Fibroblast of lung (primary cell): ENCODE measurements at regions not wholly inside any gene's neighbourhood (a gene's known extent, or its start where the extent isn't known, plus 50 kb on each side); places are given as distances from the start of the nearest gene placed in this dataset.
A peak's percentile ranks its signal among the peaks of the same experiment; 100 is the strongest.

Experiments
- DNase-seq, 2 donors: peaks; one replicate each; pipeline versions ENCODE4 v3.0.0 to v3.0.0-alpha.2; 2010; ENCODE audit warnings: low read depth in 2 of 2
- H2AFZ ChIP-seq: 2 replicates; pipeline ENCODE4 v1.5.1; 2012; ENCODE audit warnings: low read length, control low read depth, inconsistent platforms
- H3K27ac ChIP-seq: 2 replicates; pipeline ENCODE4 v1.5.1; 2011; ENCODE audit warnings: low read length, control low read depth; ENCODE audit not compliant: insufficient read depth
- H3K27me3 ChIP-seq: 2 replicates; pipeline ENCODE4 v1.5.1; 2011; ENCODE audit warnings: mild to moderate bottlenecking, low read length; ENCODE audit not compliant: control insufficient read depth, insufficient read depth
- H3K36me3 ChIP-seq: 2 replicates; pipeline ENCODE4 v1.5.1; 2011; ENCODE audit warnings: low read length; ENCODE audit not compliant: control insufficient read depth, insufficient read depth
- H3K4me1 ChIP-seq: 2 replicates; pipeline ENCODE4 v1.5.1; 2011; ENCODE audit warnings: low read length; ENCODE audit not compliant: control insufficient read depth, insufficient read depth; ENCODE audit errors: extremely low read depth
- H3K4me2 ChIP-seq: 2 replicates; pipeline ENCODE4 v1.5.1; 2011; ENCODE audit warnings: low read length, control low read depth; ENCODE audit not compliant: insufficient read depth; ENCODE audit errors: extremely low read depth
- H3K4me3 ChIP-seq, 4 experiments: fragments of 200-600 bp in 1 of 4; sonication (generic) in 1 of 4; replicated peaks in 1 of 4; 2 replicates each; pipeline ENCODE4 v1.5.1; 2011 to 2016; ENCODE audit warnings: low read length in 4 of 4, low read depth in 3 of 4, mild to moderate bottlenecking in 3 of 4, control low read depth in 2 of 4, inconsistent platforms in 1 of 4, mixed read lengths in 1 of 4; ENCODE audit not compliant: insufficient read depth in 1 of 4; ENCODE audit errors: control extremely low read depth in 1 of 4
- H3K79me2 ChIP-seq: 2 replicates; pipeline ENCODE4 v1.5.1; 2012; ENCODE audit warnings: mild to moderate bottlenecking, low read length, inconsistent platforms; ENCODE audit not compliant: control insufficient read depth, insufficient read depth
- H3K9ac ChIP-seq: 2 replicates; pipeline ENCODE4 v1.5.1; 2011; ENCODE audit warnings: mild to moderate bottlenecking, low read length, control low read depth; ENCODE audit not compliant: insufficient read depth
- H3K9me3 ChIP-seq: 2 replicates; pipeline ENCODE4 v1.5.1; 2012; ENCODE audit warnings: low read depth, low read length; ENCODE audit not compliant: control insufficient read depth, insufficient read depth
- H4K20me1 ChIP-seq: 2 replicates; pipeline ENCODE4 v1.5.1; 2011; ENCODE audit warnings: low read length; ENCODE audit not compliant: control insufficient read depth, insufficient read depth; ENCODE audit errors: extremely low read depth
- CTCF ChIP-seq, 2 donors: IDR thresholded peaks in 1 of 2; conservative IDR thresholded peaks in 1 of 2; 1 replicate in 1 of 2; 2 replicates in 1 of 2; pipeline ENCODE4 v1.5.1; 2011 to 2012; ENCODE audit warnings: low read length in 2 of 2, control low read depth in 1 of 2, inconsistent platforms in 1 of 2, low read depth in 1 of 2, mild to moderate bottlenecking in 1 of 2
- EZH2 ChIP-seq: IDR thresholded peaks from 2 replicates; pipeline ENCODE4 v1.5.1; 2012; ENCODE audit warnings: low read length, control low read depth, mild to moderate bottlenecking; ENCODE audit errors: missing control alignments

GRCh38 chr13:23988546-23989122 is 91.3 kb upstream of the C1QTNF9B start:
- H3K4me3 ChIP-seq: no peak overlapping the region
- H3K9ac ChIP-seq: no peak overlapping the region
- H3K79me2 ChIP-seq: no peaks in the 10 kb centered on the region
- no peaks in the 10 kb centered on the region for H3K9me3 ChIP-seq
- H3K27me3 ChIP-seq: no peaks in the 10 kb centered on the region
- DNase-seq: peak in 1 of 2 donors; percentile 57
- no peaks in the 10 kb centered on the region for H3K36me3 ChIP-seq
- H2AFZ ChIP-seq: no peak overlapping the region
- TF ChIP-seq CTCF (conservative IDR thresholded peaks at IDR 0.05 in 1 of 2, IDR thresholded peaks at IDR 0.05 in 1 of 2; ENCODE audit: low read depth in 1 of 2, low read length in 2 of 2) (no peak), EZH2 (no peak)
- no peak overlapping the region for H3K27ac ChIP-seq
- no peaks in the 10 kb centered on the region for H4K20me1 ChIP-seq
- H3K4me2 ChIP-seq: no peak overlapping the region
- H3K4me1 ChIP-seq: peaks cover 11% of the 10 kb centered on the region

GRCh38 chr13:23990455-23990854 is 93.2 kb upstream of the C1QTNF9B start:
- Histone ChIP-seq H3K4me1 (peaks cover 11% of the 10 kb centered on the region), H2AFZ (no peak overlapping the region), H3K27me3 (no peaks in the 10 kb centered on the region), H3K36me3 (no peaks in the 10 kb centered on the region), H4K20me1 (no peaks in the 10 kb centered on the region), H3K4me3 (no peak overlapping the region), H3K4me2 (no peak overlapping the region), H3K27ac (no peak overlapping the region), H3K9ac (no peak overlapping the region), H3K79me2 (no peaks in the 10 kb centered on the region), H3K9me3 (no peaks in the 10 kb centered on the region)
- no peak for TF ChIP-seq EZH2
- TF ChIP-seq CTCF (conservative IDR thresholded peaks at IDR 0.05 in 1 of 2, IDR thresholded peaks at IDR 0.05 in 1 of 2; ENCODE audit: low read depth in 1 of 2, low read length in 2 of 2): no peak
- no peak for DNase-seq

- no peaks in the 10 kb centered on the region for H3K27me3 ChIP-seq
- peaks cover 6% of the 10 kb centered on the region for H3K4me1 ChIP-seq
- no peaks in the 10 kb centered on the region for H3K36me3 ChIP-seq
- H2AFZ ChIP-seq: no peak overlapping the region
- DNase-seq: peak in 1 of 2 donors; percentile 36
- no peak overlapping the region for H3K4me2 ChIP-seq
- H3K27ac ChIP-seq: no peak overlapping the region
- no peaks in the 10 kb centered on the region for H4K20me1 ChIP-seq
- no peak overlapping the region for H3K4me3 ChIP-seq
- H3K9ac ChIP-seq: no peak overlapping the region
- H3K79me2 ChIP-seq: no peaks in the 10 kb centered on the region
- TF ChIP-seq EZH2 (no peak), CTCF (conservative IDR thresholded peaks at IDR 0.05 in 1 of 2, IDR thresholded peaks at IDR 0.05 in 1 of 2; ENCODE audit: low read depth in 1 of 2, low read length in 2 of 2) (no peak)
- H3K9me3 ChIP-seq: no peaks in the 10 kb centered on the region
These were observed 93.8 kb upstream of the C1QTNF9B start for GRCh38 chr13:23991119-23991518.
